ENCODE measurements at regions not wholly inside any gene's neighbourhood (a gene's known extent, or its start where the extent isn't known, plus 50 kb on each side); places are given as distances from the start of the nearest gene placed in this dataset.

- Histone ChIP-seq H3K27ac (ENCODE audit: low read depth in 1 of 2, low read length in 2 of 2) (no peak overlapping the region), H3K27me3 (ENCODE audit: control insufficient read depth in 4 of 4, insufficient read depth in 4 of 4, low read length in 3 of 4) (no peaks in the 10 kb centered on the region), H3K36me3 (ENCODE audit: control insufficient read depth in 4 of 4, insufficient read depth in 3 of 4, low read depth in 1 of 4, low read length in 3 of 4) (no peaks in the 10 kb centered on the region), H3K4me3 (ENCODE audit: low read depth in 1 of 3, low read length in 3 of 3) (no peak overlapping the region), H3K9me3 (ENCODE audit: control insufficient read depth in 4 of 4, low read length in 3 of 4) (no peaks in the 10 kb centered on the region), H3K9ac (ENCODE audit: low read depth in 1 of 2, low read length in 2 of 2) (no peak overlapping the region), H3K4me1 (ENCODE audit: control insufficient read depth in 4 of 4, insufficient read depth in 4 of 4, low read length in 3 of 4) (no peaks in the 10 kb centered on the region)
- DNase-seq (ENCODE audit: low spot score) = no peak
- TF ChIP-seq, protein P1, sequence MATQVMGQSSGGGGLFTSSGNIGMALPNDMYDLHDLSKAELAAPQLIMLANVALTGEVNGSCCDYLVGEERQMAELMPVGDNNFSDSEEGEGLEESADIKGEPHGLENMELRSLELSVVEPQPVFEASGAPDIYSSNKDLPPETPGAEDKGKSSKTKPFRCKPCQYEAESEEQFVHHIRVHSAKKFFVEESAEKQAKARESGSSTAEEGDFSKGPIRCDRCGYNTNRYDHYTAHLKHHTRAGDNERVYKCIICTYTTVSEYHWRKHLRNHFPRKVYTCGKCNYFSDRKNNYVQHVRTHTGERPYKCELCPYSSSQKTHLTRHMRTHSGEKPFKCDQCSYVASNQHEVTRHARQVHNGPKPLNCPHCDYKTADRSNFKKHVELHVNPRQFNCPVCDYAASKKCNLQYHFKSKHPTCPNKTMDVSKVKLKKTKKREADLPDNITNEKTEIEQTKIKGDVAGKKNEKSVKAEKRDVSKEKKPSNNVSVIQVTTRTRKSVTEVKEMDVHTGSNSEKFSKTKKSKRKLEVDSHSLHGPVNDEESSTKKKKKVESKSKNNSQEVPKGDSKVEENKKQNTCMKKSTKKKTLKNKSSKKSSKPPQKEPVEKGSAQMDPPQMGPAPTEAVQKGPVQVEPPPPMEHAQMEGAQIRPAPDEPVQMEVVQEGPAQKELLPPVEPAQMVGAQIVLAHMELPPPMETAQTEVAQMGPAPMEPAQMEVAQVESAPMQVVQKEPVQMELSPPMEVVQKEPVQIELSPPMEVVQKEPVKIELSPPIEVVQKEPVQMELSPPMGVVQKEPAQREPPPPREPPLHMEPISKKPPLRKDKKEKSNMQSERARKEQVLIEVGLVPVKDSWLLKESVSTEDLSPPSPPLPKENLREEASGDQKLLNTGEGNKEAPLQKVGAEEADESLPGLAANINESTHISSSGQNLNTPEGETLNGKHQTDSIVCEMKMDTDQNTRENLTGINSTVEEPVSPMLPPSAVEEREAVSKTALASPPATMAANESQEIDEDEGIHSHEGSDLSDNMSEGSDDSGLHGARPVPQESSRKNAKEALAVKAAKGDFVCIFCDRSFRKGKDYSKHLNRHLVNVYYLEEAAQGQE (IDR thresholded peaks at IDR 0.05) = no peak
- TF ChIP-seq HNF4A (conservative IDR thresholded peaks at IDR 0.05) = no peak
- TF ChIP-seq YY1 (IDR thresholded peaks at IDR 0.05) = no peak
- TF ChIP-seq FOXA1 (IDR thresholded peaks at IDR 0.05) = no peak
- no peak for TF ChIP-seq TAF1 (conservative IDR thresholded peaks at IDR 0.05)
- TF ChIP-seq FOXA2 (IDR thresholded peaks at IDR 0.05) = no peak
- 47% methylated on average over 1 of the region's 1 CpG for WGBS
Measured at GRCh38 chr13:83352391-83352790, 529.9 kb downstream of the SLITRK1 start.

DNA sequence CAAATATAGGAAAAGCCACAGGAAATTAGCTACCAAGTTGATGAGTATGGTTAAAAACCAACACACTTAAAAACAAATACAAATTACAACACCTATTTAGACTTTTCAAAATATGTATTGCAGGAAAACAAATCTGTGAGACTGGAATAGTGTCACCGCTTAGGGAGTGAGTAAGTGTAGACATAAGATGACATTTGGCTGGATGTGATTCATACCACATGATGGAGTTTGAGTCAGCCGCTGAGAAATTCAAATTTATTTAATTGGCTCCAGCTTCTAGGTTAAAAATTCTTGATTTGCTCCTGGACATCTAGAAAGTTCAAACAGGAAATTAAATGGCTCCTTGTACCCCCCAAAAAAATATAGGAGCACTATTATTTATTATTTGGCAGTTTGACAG, 531.7 kb downstream of the SLITRK1 start:
- DNase-seq (ENCODE audit: low spot score) = no peak
- no peak overlapping the region for H3K4me3 ChIP-seq (ENCODE audit: low read depth in 1 of 3, low read length in 3 of 3)
- no peaks in the 10 kb centered on the region for H3K36me3 ChIP-seq (ENCODE audit: control insufficient read depth in 4 of 4, insufficient read depth in 3 of 4, low read depth in 1 of 4, low read length in 3 of 4)
- H3K9ac ChIP-seq (ENCODE audit: low read depth in 1 of 2, low read length in 2 of 2) = no peak overlapping the region
- H3K27me3 ChIP-seq (ENCODE audit: control insufficient read depth in 4 of 4, insufficient read depth in 4 of 4, low read length in 3 of 4) = no peaks in the 10 kb centered on the region
- whole genome bisulfite sequencing = 84% methylated on average over 2 of the region's 2 CpGs
- no peak overlapping the region for H3K27ac ChIP-seq (ENCODE audit: low read depth in 1 of 2, low read length in 2 of 2)
- no peak for TF ChIP-seq EGR1 (IDR thresholded peaks at IDR 0.05; ENCODE audit: low read depth in 2 of 2)
- no peak for TF ChIP-seq TAF1 (conservative IDR thresholded peaks at IDR 0.05)
- TF ChIP-seq, protein P2, sequence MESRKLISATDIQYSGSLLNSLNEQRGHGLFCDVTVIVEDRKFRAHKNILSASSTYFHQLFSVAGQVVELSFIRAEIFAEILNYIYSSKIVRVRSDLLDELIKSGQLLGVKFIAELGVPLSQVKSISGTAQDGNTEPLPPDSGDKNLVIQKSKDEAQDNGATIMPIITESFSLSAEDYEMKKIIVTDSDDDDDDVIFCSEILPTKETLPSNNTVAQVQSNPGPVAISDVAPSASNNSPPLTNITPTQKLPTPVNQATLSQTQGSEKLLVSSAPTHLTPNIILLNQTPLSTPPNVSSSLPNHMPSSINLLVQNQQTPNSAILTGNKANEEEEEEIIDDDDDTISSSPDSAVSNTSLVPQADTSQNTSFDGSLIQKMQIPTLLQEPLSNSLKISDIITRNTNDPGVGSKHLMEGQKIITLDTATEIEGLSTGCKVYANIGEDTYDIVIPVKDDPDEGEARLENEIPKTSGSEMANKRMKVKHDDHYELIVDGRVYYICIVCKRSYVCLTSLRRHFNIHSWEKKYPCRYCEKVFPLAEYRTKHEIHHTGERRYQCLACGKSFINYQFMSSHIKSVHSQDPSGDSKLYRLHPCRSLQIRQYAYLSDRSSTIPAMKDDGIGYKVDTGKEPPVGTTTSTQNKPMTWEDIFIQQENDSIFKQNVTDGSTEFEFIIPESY (IDR thresholded peaks at IDR 0.05) = no peak
- no peak for TF ChIP-seq CTCF (IDR thresholded peaks at IDR 0.05; ENCODE audit: low read depth, low read length, missing input control)
- TF ChIP-seq NR2F2 (IDR thresholded peaks at IDR 0.05) = no peak
- TF ChIP-seq RAD21 (IDR thresholded peaks at IDR 0.05) = no peak
- TF ChIP-seq FOXA1 (IDR thresholded peaks at IDR 0.05) = no peak
- TF ChIP-seq HNF4A (conservative IDR thresholded peaks at IDR 0.05) = no peak
- TF ChIP-seq HNF4G (IDR thresholded peaks at IDR 0.05) = no peak
- no peak for TF ChIP-seq FOXA2 (IDR thresholded peaks at IDR 0.05)
- TF ChIP-seq GABPA (IDR thresholded peaks at IDR 0.05 in 1 of 2, conservative IDR thresholded peaks at IDR 0.05 in 1 of 2) = no peak
- TF ChIP-seq MAX (IDR thresholded peaks at IDR 0.05) = no peak
- no peak for TF ChIP-seq SP1 (IDR thresholded peaks at IDR 0.05)
- TF ChIP-seq YY1 (IDR thresholded peaks at IDR 0.05) = no peak
- no peak for TF ChIP-seq JUND (IDR thresholded peaks at IDR 0.05)
- TF ChIP-seq, protein P3, sequence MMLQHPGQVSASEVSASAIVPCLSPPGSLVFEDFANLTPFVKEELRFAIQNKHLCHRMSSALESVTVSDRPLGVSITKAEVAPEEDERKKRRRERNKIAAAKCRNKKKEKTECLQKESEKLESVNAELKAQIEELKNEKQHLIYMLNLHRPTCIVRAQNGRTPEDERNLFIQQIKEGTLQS (IDR thresholded peaks at IDR 0.05) = no peak
- no peak for TF ChIP-seq RXRA (IDR thresholded peaks at IDR 0.05)
- TF ChIP-seq, protein P1 (IDR thresholded peaks at IDR 0.05) = no peak
- H3K9me3 ChIP-seq (ENCODE audit: control insufficient read depth in 4 of 4, low read length in 3 of 4) = no peaks in the 10 kb centered on the region
- H3K4me1 ChIP-seq (ENCODE audit: control insufficient read depth in 4 of 4, insufficient read depth in 4 of 4, low read length in 3 of 4) = no peaks in the 10 kb centered on the region
